ENCODE measurements at regions not wholly inside any gene's neighbourhood (a gene's known extent, or its start where the extent isn't known, plus 50 kb on each side); places are given as distances from the start of the nearest gene placed in this dataset.

DNA sequence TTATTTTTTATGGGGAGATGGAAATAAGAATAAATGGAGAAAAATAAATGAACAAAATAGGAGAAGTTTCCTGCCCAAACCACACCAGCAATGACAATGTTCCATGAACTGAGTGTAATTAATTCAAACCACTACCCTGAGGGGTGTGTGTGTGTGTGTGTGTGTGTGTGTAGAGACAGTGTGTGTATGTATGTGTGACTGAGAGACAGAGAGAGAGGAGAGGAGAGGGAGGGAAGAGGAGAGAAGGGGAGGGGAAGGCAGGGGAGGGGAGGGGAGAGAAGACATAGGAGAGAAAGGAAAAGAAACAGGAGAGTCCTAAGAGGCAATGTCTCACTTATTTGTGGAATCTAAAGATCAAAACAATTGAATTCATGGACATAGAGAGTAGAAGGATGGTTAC lies 65.0 kb upstream of the POU2AF1 start:
- in situ Hi-C loops (cut with HindIII; ENCODE audit: low pct_unique_long_range_greater_than_20kb, low sequenced_read_pairs), result no loop called here

DNA sequence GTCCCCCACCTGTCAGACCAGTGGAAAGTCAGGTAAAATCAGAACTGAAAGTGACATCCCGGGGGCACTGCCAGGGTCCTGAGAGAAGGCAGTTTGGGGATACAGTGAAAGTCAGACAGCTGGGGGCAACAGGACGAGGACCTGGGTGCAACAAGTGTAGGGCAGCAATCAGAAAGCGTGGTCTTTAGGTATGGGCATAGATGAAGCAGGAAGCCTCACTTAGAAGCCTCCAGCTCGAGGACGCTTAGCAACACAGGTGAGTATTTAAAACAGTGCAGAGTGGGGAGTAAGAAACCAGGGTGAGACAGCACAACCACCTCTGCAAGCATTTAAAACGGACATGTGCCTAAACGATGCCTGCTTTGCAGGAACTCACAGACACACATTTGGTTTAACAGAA lies 64.6 kb upstream of the POU2AF1 start:
- DNase-seq (ENCODE audit: low read depth, low spot score), result no peak
- in situ Hi-C loops (cut with HindIII; ENCODE audit: low pct_unique_long_range_greater_than_20kb, low sequenced_read_pairs), result no loop called here

More for the DNA sequence above, 65.0 kb upstream of the POU2AF1 start:
- no peak for DNase-seq (ENCODE audit: low read depth, low spot score)

DNA sequence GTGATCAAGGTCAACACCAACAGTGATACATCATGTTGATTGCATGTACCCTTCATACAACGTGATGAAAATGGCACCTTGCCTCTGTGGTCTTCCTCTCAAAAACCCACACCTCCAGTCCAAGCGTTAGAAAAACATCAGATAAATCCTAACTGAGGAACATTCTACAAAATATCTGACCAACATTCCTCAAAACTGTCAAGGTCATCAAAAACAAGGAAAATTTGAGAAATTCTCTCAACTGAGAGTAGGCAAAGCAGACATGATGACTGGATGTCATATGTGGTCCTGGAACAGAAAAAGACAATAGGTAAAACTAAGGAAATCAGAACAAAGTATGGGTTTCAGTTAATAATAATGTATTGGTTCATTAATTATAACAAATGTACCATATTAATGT lies 64.0 kb upstream of the POU2AF1 start:
- DNase-seq (ENCODE audit: low read depth, low spot score), result no peak
- in situ Hi-C loops (cut with HindIII; ENCODE audit: low pct_unique_long_range_greater_than_20kb, low sequenced_read_pairs), result no loop called here

DNA sequence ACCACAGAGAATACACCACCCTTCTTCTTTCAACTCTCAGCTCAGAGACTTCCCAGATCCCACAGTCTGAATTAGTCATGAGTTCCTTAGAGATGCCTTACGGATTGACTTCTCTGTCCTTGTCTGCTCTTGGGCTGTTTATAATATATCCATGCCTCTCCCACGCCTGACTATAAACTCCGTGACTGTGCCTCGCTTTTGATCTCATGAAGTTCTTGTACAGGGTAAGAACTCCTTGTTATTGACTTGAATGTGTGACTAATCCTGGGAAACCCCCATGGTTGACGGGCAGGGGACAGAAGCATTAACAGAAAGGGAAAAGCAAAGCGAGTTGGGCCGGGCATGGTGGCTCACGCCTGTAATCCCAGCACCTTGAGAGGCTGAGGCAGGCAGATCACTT lies 62.4 kb upstream of the POU2AF1 start:
- in situ Hi-C loops (cut with HindIII; ENCODE audit: low pct_unique_long_range_greater_than_20kb, low sequenced_read_pairs), result no loop called here
- no peak for DNase-seq (ENCODE audit: low read depth, low spot score)

DNA sequence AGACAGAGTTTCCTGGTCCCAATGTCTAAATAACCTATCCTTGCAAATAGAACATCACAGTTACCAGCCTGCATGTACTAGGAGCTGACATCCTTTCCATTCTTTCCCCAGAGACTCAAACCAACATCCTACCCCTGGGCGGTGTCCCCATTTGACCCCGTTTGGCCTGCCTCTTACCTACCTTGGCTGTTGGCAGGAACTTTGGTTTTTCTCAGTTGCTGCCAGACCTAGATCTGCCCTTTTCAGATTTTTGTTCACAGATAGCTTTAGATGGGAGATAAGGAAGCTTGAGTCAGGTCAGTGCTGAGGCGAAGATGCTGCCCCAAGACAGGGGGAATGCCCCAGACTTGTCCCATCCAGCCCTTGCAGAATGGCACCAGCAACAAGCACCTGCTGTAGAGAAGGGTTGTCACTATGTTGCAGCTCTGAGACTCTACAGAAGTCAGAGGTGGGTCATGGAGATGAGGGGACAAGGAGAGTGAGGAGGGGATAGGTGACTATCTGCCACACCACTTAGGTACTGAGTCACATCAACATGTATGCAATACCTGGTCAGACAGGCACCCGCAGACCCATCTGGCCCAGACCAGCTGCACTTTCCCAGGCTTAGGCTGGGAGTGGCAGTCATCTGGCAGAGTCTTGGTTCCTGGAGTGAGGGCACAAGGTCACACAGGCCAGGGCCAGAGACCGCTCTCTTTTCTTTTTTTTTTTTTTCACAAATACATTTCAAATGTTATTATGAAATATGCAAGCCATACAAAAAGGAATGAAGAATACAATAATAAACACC lies 61.5 kb upstream of the POU2AF1 start:
- in situ Hi-C loops (cut with HindIII; ENCODE audit: low pct_unique_long_range_greater_than_20kb, low sequenced_read_pairs), result no loop called here
- no peak for DNase-seq (ENCODE audit: low read depth, low spot score)

DNA sequence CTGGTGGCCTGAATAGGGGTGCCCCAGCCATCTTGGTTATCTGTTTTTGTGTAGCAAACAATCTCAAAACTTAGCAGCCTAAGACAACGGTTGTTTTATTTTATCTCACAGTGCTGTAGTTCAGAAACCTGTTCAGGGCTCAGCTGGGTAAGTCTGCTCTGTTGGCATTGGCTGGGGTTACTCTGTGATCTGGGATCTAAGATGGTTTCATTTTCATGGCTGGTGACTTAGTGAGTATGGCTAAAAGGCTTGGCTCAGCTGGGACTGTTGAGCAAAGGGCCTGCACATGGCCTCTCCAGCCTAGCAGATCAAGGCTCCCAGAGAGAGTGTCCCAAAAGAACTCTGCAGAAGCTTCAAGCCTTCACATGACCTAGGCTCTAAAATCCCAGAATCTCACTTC lies 60.8 kb upstream of the POU2AF1 start:
- in situ Hi-C loops (cut with HindIII; ENCODE audit: low pct_unique_long_range_greater_than_20kb, low sequenced_read_pairs), result no loop called here
- DNase-seq (ENCODE audit: low read depth, low spot score), result no peak

DNA sequence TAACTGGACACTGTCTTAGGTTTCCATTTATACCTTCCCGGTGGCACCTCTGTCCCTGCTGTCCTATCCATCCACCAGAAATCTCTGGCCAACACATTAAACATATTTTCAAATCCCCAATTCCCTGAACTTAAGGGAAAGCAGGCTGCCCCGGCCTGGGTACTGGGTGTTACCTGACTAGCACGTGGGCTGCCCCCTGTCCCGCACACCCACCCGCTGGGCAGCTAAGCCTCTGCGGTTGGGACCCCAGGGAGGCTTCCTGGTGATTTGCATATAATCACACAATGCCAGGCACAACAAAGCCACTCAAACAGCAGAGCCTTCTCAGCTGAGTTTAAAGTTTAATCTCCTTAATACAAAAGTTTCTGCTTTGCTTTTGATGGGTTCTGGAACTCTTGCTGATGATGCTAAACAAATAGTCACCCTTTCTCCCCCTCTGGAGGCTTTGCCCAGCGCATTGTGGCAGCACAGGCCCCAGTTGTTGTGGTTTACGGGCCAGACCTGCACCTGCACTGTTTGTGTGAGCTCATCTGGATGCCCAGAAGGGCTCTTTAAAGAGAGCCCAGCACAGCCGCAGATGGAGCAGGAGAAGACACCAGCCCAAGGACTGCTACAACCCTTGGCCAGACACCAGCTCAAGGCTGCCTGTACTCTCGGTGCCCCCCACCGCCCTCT lies 59.9 kb upstream of the POU2AF1 start:
- in situ Hi-C loops (cut with HindIII; ENCODE audit: low pct_unique_long_range_greater_than_20kb, low sequenced_read_pairs), result no loop called here

DNA sequence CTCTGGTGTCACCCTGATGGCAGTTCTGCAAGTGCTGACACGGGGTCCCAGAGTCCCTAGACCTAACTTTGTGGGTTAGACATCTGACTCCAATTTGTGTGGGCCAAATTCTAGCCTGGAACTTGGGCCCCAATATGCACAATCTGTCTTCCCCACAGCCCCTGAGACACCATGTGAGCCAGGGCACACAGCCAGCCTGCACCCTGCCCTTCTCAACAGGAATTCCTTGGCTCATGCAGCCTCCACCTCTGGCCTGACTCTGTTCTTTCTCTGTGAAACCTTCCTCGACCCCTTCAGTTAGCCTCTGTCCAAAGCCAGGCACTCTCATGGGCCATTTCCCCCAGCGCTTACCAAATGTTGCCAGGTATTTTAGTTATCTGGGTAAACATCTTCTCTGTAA lies 59.1 kb upstream of the POU2AF1 start:
- no peak for DNase-seq (ENCODE audit: low read depth, low spot score)
- in situ Hi-C loops (cut with HindIII; ENCODE audit: low pct_unique_long_range_greater_than_20kb, low sequenced_read_pairs), result no loop called here

More for the DNA sequence above, 59.9 kb upstream of the POU2AF1 start:
- no peak for DNase-seq (ENCODE audit: low read depth, low spot score)

DNA sequence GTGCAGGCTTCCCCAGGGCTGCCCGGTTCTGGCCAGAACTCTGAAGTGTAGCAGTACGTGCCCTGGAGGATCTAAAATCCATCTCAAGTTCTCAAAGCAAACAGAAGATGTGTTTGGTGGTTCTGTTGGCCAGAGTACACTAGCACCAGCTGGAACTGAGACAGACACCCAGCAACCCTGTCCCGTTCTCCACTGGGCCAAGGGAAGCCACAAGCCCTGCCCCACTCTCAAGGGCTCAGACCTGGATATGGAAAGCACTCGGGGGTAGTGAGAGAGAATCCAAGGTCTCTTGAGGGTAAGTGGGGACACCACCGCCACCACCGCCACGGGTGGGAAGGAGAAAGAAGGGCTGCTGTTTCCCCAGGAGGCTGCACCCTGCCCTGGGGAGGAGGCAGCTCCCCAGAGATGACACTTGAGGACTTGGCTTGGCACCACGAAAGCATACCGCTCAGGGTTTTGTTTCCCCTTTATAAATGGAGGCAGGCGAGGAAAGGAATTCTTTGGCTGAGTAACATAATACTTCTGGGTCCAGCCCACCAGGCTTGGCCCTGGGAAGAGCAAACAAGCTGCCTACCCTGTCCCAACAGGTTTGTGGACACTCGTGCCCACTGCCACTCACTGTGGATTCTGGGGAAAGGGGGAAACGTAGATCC lies 56.1 kb upstream of the POU2AF1 start:
- DNase-seq (ENCODE audit: low read depth, low spot score), result no peak
- in situ Hi-C loops (cut with HindIII; ENCODE audit: low pct_unique_long_range_greater_than_20kb, low sequenced_read_pairs), result no loop called here

DNA sequence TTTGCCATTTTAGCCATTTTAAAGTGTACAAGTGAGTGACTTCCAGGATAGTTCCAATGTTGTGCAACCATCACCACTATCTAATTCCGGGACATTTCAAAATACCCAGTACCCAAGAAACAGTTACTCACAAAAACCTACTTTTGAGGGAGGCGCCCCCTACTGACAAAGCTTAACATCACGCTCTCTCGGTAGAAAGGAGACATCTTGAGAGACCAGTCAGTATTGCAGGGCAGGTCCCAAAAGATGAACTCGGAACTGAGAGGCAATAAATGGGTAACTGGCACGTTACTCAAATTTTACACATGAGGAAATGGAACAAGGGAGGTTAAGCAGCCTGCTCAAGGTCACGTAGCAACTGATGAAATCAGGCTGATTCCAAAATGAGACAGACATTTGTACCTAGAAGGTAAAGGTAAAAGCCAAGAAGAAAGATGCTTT lies 50.0 kb upstream of the POU2AF1 start:
- DNase-seq (ENCODE audit: low read depth, low spot score), result peak; percentile 74
- in situ Hi-C loops (cut with HindIII; ENCODE audit: low pct_unique_long_range_greater_than_20kb, low sequenced_read_pairs), result no loop called here

All from SK-MEL-5 (cell line).